ENCODE measurements at regions not wholly inside any gene's neighbourhood (a gene's known extent, or its start where the extent isn't known, plus 50 kb on each side); places are given as distances from the start of the nearest gene placed in this dataset.

DNA sequence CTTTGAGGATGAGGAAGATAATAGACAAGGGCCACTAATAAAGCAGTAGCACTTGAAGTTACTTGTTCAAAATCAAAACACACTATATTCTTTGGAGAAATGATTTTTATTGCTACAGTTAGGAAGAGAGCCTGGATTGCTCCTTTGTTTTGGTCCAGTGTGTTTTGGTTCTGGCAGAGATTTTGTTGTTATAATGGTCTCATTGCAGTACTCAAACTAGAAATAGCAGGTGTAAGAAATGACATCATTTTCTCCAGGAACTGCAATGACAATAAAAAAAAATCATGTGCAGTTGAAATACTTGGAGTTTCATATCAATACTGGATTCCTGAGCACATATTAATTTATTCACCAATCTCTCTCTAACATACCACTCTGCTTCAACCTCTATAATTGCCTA is 490.3 kb downstream of the CCDC85A start:
- DNase-seq = peak in 1 of 2 experiments; percentile 30
- no peaks in the 10 kb centered on the region; the same call in 1 of the 2 replicates for H3K9me3 ChIP-seq (ENCODE audit: insufficient read depth, low read depth)
- TF ChIP-seq, protein P1, sequence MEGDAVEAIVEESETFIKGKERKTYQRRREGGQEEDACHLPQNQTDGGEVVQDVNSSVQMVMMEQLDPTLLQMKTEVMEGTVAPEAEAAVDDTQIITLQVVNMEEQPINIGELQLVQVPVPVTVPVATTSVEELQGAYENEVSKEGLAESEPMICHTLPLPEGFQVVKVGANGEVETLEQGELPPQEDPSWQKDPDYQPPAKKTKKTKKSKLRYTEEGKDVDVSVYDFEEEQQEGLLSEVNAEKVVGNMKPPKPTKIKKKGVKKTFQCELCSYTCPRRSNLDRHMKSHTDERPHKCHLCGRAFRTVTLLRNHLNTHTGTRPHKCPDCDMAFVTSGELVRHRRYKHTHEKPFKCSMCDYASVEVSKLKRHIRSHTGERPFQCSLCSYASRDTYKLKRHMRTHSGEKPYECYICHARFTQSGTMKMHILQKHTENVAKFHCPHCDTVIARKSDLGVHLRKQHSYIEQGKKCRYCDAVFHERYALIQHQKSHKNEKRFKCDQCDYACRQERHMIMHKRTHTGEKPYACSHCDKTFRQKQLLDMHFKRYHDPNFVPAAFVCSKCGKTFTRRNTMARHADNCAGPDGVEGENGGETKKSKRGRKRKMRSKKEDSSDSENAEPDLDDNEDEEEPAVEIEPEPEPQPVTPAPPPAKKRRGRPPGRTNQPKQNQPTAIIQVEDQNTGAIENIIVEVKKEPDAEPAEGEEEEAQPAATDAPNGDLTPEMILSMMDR (conservative IDR thresholded peaks at IDR 0.05) = no peak
- no peak for TF ChIP-seq EZH2 (IDR thresholded peaks at IDR 0.05; ENCODE audit: low read depth)
- H3K9me2 ChIP-seq (ENCODE audit: insufficient read depth) = no peaks in the 10 kb centered on the region
- POLR2A ChIA-PET (ENCODE audit: unreplicated experiment) = no interaction called here
- no peak overlapping the region for H3K4me2 ChIP-seq
- no peak overlapping the region for H2AFZ ChIP-seq
- no peaks in the 10 kb centered on the region for H3K36me3 ChIP-seq (ENCODE audit: low read depth)
- intact Hi-C loops (cut with micrococcal nuclease; ENCODE audit: unreplicated experiment) = no loop called here
- no peaks in the 10 kb centered on the region for H3K4me1 ChIP-seq (replicated peaks; ENCODE audit: insufficient read depth)
- no peaks in the 10 kb centered on the region for H3K79me2 ChIP-seq (ENCODE audit: low read depth)
- no peak overlapping the region for H3K4me3 ChIP-seq
- no peaks in the 10 kb centered on the region for H4K20me1 ChIP-seq (ENCODE audit: insufficient read depth)
- no peak overlapping the region for H3K27ac ChIP-seq
- H3K27me3 ChIP-seq (ENCODE audit: insufficient read depth, low read depth) = no peaks in the 10 kb centered on the region
- CTCF ChIA-PET = no interaction called here
- H3F3A ChIP-seq (ENCODE audit: insufficient read depth, low read depth) = no peaks in the 10 kb centered on the region
- no TSS peak for BruUV-seq (replicated peaks)

DNA sequence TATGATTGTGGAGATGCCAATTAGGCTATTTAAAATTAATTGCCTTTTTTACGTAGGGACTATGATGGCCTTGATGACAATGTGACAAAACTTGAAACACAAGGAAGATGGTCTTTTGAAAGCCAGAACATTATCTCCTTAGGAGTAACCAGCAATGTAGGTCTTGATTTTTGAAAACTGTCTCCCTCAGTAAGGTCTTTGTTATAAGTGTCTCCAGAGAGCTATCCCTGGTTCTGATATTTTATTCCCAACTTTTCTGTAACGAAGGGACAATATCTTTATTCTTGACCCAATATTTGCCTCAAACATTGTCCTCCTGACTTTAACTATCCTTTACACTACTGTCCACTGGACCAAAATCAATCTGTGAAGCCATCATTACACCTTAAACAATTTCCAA is 493.2 kb downstream of the CCDC85A start:
- Histone ChIP-seq H3K4me3 (no peak overlapping the region), H3K9me3 (ENCODE audit: insufficient read depth, low read depth) (no peaks in the 10 kb centered on the region; the same call in none of the 2 replicates), H3K4me2 (no peak overlapping the region), H3K27me3 (ENCODE audit: insufficient read depth, low read depth) (no peaks in the 10 kb centered on the region), H3K27ac (no peak overlapping the region), H4K20me1 (ENCODE audit: insufficient read depth) (no peaks in the 10 kb centered on the region), H3K79me2 (ENCODE audit: low read depth) (no peaks in the 10 kb centered on the region), H3K9me2 (ENCODE audit: insufficient read depth) (no peaks in the 10 kb centered on the region), H2AFZ (no peak overlapping the region), H3K4me1 (replicated peaks; ENCODE audit: insufficient read depth) (no peaks in the 10 kb centered on the region), H3K36me3 (ENCODE audit: low read depth) (no peaks in the 10 kb centered on the region), H3F3A (ENCODE audit: insufficient read depth, low read depth) (no peaks in the 10 kb centered on the region)
- POLR2A ChIA-PET (ENCODE audit: unreplicated experiment) = no interaction called here
- no peak for DNase-seq
- BruUV-seq (replicated peaks) = no TSS peak
- intact Hi-C loops (cut with micrococcal nuclease; ENCODE audit: unreplicated experiment) = no loop called here
- CTCF ChIA-PET = no interaction called here
- TF ChIP-seq EZH2 (IDR thresholded peaks at IDR 0.05; ENCODE audit: low read depth) = no peak
- TF ChIP-seq, protein P1 (conservative IDR thresholded peaks at IDR 0.05) = no peak

- no peak overlapping the region for H3K27ac ChIP-seq
Observed at GRCh38 chr2:56680971-56681631, 497.3 kb downstream of the CCDC85A start.

More at GRCh38 chr2:56680971-56681631, 497.3 kb downstream of the CCDC85A start:
- intact Hi-C loops (cut with micrococcal nuclease; ENCODE audit: unreplicated experiment) = loop anchor here (1.0 kb wide), 1 partner anchor 60 kb away; no protein-coding TSS in a partner anchor
- H3K9me2 ChIP-seq (ENCODE audit: insufficient read depth) = no peaks in the 10 kb centered on the region
- no peaks in the 10 kb centered on the region; the same call in 1 of the 2 replicates for H3K9me3 ChIP-seq (ENCODE audit: insufficient read depth, low read depth)
- H3K4me3 ChIP-seq = no peak overlapping the region
- no TSS peak for BruUV-seq (replicated peaks)
- POLR2A ChIA-PET (ENCODE audit: unreplicated experiment) = no interaction called here
- H2AFZ ChIP-seq = no peak overlapping the region
- H3K36me3 ChIP-seq (ENCODE audit: low read depth) = no peaks in the 10 kb centered on the region
- H3K27me3 ChIP-seq (ENCODE audit: insufficient read depth, low read depth) = no peaks in the 10 kb centered on the region
- no peaks in the 10 kb centered on the region for H3K4me1 ChIP-seq (replicated peaks; ENCODE audit: insufficient read depth)
- H3K4me2 ChIP-seq = no peak overlapping the region
- TF ChIP-seq EZH2 (IDR thresholded peaks at IDR 0.05; ENCODE audit: low read depth) = no peak
- TF ChIP-seq, protein P1 (conservative IDR thresholded peaks at IDR 0.05) = no peak
- DNase-seq = no peak
- CTCF ChIA-PET = no interaction called here
- H3K79me2 ChIP-seq (ENCODE audit: low read depth) = no peaks in the 10 kb centered on the region
- no peaks in the 10 kb centered on the region for H3F3A ChIP-seq (ENCODE audit: insufficient read depth, low read depth)
- H4K20me1 ChIP-seq (ENCODE audit: insufficient read depth) = no peaks in the 10 kb centered on the region

Data from PC-9 (cell line).